Pancreas (tissue), 10 donors: ENCODE measurements at regions not wholly inside any gene's neighbourhood (a gene's known extent, or its start where the extent isn't known, plus 50 kb on each side); places are given as distances from the start of the nearest gene placed in this dataset.

Experiments used
- ATAC-seq, 4 donors: fragments of 200-7000 bp; cut with Tn5 transposase; one replicate each; pipeline versions ENCODE4 v1.8.0 to v1.9.1; 2020; ENCODE audit warnings: mild to moderate bottlenecking in 4 of 4, moderate library complexity in 4 of 4
- DNase-seq, 6 donors: peaks; one replicate each; pipeline ENCODE4 v3.0.0-alpha.2; 2020
- FAIRE-seq: peaks from 2 replicates; lab custom pipeline; 2012; peaks lifted over from hg19 to GRCh38; lab: Jason Lieb, UNC
- H3K27ac ChIP-seq, 4 donors: fragments of 200-600 bp; sonication (generic); 1 replicate in 3 of 4; 2 replicates in 1 of 4; pipeline versions ENCODE4 v1.5.0 to v1.8.0; 2020
- H3K27me3 ChIP-seq, 4 donors: fragments of 200-600 bp; one replicate each; pipeline ENCODE4 v1.8.0; 2021
- H3K36me3 ChIP-seq, 3 donors: fragments of 200-600 bp; sonication (generic) in 1 of 3; one replicate each; pipeline versions ENCODE4 v1.5.0 to v1.8.0; 2020 to 2021
- H3K4me1 ChIP-seq, 3 donors: fragments of 200-600 bp; one replicate each; pipeline ENCODE4 v1.8.0; 2021
- H3K4me3 ChIP-seq, 4 donors: fragments of 200-600 bp; sonication (generic) in 2 of 4; one replicate each; pipeline versions ENCODE4 v1.5.0 to v1.8.0; 2020 to 2021
- H3K9me3 ChIP-seq, 4 donors: fragments of 200-600 bp; one replicate each; pipeline ENCODE4 v1.8.0; 2021
- WGBS, 2 donors: extraction: QIAGEN DNeasy Blood & Tissue Kit; methylation state at CpG; one replicate each; pipeline ENCODE4 v1.1.7; 2013; 5-methylcytosine and 5-hydroxymethylcytosine counted together
- intact Hi-C, 3 donors: fragments of 100-400 bp; cut with DNase I; formaldehyde crosslinking; loops; one replicate each; pipeline versions ENCODE4 v1.11.1 to v1.14.2; 2022
- TF ChIP-seq, protein P1 (sequence below), 4 donors: fragments of 200-600 bp; sonication (generic) in 3 of 4; IDR thresholded peaks; one replicate each; pipeline versions ENCODE4 v1.5.0 to v1.8.0; 2021; ENCODE audit warnings: antibody characterized with exemption in 4 of 4
- donor health status: healthy with polysubstance abuse.
- donor health status: DM: no; HTN: no; CAD: no; lungs with moderate emphysema.
- donor health status: DM: no; HTN: no; CAD: no.
- donor health status: control.
- donor health status: control.
- donor health status: Bipolar disorder and iron deficiency.
- donor health status: DM: yes; HTN: yes; CAD: no.
- donor health status: DM: no; HTN: no; CAD: no.
- donor health status: DM: no; HTN: no; CAD: no.
- donor health status: DM: yes; HTN: yes; CAD: no.

- Histone ChIP-seq H3K27me3 (no peaks in the 10 kb centered on the region), H3K9me3 (no peaks in the 10 kb centered on the region), H3K27ac (no peak overlapping the region), H3K36me3 (no peaks in the 10 kb centered on the region), H3K4me3 (no peak overlapping the region), H3K4me1 (no peaks in the 10 kb centered on the region)
- intact Hi-C loops = no loop called here
- FAIRE-seq (no peak), ATAC-seq (no peak), DNase-seq (no peak)
- TF ChIP-seq, protein P1, sequence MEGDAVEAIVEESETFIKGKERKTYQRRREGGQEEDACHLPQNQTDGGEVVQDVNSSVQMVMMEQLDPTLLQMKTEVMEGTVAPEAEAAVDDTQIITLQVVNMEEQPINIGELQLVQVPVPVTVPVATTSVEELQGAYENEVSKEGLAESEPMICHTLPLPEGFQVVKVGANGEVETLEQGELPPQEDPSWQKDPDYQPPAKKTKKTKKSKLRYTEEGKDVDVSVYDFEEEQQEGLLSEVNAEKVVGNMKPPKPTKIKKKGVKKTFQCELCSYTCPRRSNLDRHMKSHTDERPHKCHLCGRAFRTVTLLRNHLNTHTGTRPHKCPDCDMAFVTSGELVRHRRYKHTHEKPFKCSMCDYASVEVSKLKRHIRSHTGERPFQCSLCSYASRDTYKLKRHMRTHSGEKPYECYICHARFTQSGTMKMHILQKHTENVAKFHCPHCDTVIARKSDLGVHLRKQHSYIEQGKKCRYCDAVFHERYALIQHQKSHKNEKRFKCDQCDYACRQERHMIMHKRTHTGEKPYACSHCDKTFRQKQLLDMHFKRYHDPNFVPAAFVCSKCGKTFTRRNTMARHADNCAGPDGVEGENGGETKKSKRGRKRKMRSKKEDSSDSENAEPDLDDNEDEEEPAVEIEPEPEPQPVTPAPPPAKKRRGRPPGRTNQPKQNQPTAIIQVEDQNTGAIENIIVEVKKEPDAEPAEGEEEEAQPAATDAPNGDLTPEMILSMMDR (IDR thresholded peaks at IDR 0.05) = no peak
These were observed 385.3 kb downstream of the CDC5L start for GRCh38 chr6:44772838-44773237.

- intact Hi-C loops = no loop called here
- WGBS, 2 donors = 48 to 71% methylated on average over 1 of the region's 1 CpG
- TF ChIP-seq, protein P1 (IDR thresholded peaks at IDR 0.05) = no peak
- FAIRE-seq (no peak), ATAC-seq (no peak), DNase-seq (no peak)
- H3K27ac ChIP-seq = no peak overlapping the region
- no peak overlapping the region for H3K4me3 ChIP-seq
- no peaks in the 10 kb centered on the region for H3K9me3 ChIP-seq
- H3K36me3 ChIP-seq = no peaks in the 10 kb centered on the region
- H3K4me1 ChIP-seq = no peaks in the 10 kb centered on the region
- no peaks in the 10 kb centered on the region for H3K27me3 ChIP-seq
These were observed 387.6 kb downstream of the CDC5L start for GRCh38 chr6:44775121-44775520.

DNA sequence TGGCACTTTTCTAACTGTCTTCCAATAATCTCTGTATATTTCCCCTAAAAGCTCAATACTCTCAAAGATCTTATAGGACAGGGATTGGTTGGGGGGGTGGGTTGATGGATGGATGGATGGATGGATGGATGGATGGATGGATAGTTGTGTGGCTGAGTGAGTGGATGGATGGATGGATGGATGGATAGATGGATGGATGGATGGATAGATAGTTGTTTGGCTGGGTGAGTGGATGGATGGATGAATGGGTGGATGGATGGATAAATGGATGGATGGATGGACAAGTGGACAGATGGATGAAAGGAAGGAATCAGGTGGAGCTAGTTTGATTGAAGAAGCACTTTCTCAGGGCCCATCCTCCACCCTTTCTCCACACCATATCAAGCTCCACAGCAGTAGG, 388.8 kb downstream of the CDC5L start:
- ATAC-seq (no peak), FAIRE-seq (no peak), DNase-seq (no peak)
- Histone ChIP-seq H3K27me3 (no peaks in the 10 kb centered on the region), H3K27ac (no peak overlapping the region), H3K4me3 (no peak overlapping the region), H3K36me3 (no peaks in the 10 kb centered on the region), H3K9me3 (no peaks in the 10 kb centered on the region), H3K4me1 (no peaks in the 10 kb centered on the region)
- TF ChIP-seq, protein P1 (IDR thresholded peaks at IDR 0.05) = no peak
- intact Hi-C loops = no loop called here

- Histone ChIP-seq H3K4me3 (no peak overlapping the region), H3K9me3 (no peaks in the 10 kb centered on the region), H3K27me3 (no peaks in the 10 kb centered on the region), H3K4me1 (no peaks in the 10 kb centered on the region), H3K27ac (no peak overlapping the region), H3K36me3 (no peaks in the 10 kb centered on the region)
- DNase-seq = no peak
- TF ChIP-seq, protein P1 (IDR thresholded peaks at IDR 0.05) = no peak
- ATAC-seq = no peak
- 86 to 95% methylated on average over 1 of the region's 1 CpG for WGBS, 2 donors
- intact Hi-C loops = no loop called here
- FAIRE-seq = no peak
These were observed 391.0 kb downstream of the CDC5L start for GRCh38 chr6:44778513-44778912.
